ENCODE measurements at regions not wholly inside any gene's neighbourhood (a gene's known extent, or its start where the extent isn't known, plus 50 kb on each side); places are given as distances from the start of the nearest gene placed in this dataset.
A peak's percentile ranks its signal among the peaks of the same experiment; 100 is the strongest.
"Not testable (repeated sequence)": the region's sequence is repeated elsewhere in the genome, so short reads cannot be mapped to it uniquely, and the experiment has no call there.

DNA sequence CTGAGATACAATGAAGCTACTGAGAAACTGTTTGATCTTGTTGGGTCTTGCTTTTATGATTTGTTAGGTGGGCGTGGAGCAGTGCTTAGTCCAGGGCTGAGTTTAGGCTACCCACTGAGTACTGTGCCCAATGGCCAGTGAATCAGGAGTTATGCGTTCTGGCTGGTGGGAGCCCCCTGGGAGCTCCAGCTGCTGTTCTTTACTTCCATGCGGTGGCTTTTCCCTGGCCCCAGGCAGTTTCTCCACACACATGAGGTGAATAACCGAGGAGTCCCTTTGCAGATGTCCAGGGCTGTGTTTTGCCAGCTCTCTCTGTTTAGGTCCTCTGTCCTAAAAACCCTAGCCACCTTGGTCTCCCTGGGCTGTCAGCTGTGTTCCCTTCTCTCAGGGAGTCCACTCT is 106.5 kb downstream of the KLF13 start:
- no peak for DNase-seq

DNA sequence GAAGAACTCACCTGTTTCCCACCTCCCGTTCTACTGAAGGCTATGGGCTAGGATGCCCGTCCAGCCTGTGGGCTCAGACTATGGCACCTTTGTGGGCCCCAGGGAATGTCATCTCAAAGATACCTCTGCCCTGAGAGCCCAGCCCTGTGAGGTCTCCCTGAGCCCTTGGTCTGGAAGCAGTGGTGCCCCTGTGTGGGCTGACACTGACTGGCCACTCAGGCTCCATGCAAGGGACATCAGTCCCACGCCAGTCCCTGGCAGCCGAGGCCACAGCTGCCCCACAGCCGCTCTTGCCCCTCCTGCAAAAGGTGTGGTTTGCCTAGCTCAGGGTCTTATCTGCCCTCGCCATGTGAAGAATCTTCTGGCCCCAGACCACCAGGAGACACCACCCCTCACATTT is 106.9 kb downstream of the KLF13 start:
- DNase-seq: no peak

DNA sequence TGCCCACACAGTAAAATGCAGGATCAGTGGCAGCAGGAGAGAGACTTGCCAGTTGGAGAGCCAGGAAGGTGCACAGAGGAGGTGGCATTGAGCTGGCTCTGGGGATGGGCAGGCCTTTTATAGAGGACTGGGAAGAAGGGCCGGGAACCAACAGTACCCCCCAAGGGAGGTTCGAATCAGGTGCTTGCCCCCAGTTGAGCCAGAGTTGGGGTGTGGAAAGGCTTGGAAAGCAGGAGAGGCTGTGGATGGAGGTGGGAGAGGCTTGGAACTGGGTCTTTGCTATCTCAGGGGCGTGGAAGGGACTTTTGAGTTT is 107.6 kb downstream of the KLF13 start:
- DNase-seq: no peak

GRCh38 chr15:31434588-31435260 is 108.1 kb downstream of the KLF13 start:
- peak; percentile 84 for DNase-seq

DNA sequence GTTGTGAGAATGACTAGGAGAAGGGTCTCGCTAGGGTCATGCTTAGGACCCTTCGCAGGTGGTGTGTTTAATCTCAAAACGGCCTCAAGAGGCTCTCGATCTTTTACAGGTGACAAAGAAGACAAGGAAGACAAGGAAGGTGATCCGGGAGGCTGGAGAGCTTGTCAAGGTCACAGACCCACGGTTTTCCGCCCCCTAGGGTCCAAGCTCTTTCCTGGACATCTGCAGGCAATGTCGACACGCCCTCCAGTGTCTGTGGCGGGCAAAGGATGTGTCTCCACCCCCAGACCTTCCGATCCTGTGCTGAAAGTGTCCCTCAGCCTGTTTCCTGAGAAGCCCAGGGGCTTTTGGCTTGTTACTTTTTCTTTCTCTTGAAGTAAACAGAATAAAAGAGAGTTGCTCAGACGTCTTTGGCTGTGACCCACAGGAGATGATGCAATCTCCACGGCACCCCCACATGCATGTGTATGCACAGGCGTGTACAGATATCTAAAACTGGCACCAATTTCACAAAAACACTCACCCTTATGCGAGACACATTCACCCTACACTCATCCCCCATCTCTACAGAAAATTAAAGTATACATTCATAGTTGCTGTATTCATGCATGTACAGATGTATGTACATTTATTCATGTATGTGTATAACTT is 108.8 kb downstream of the KLF13 start:
- peak; percentile 80 for DNase-seq

DNA sequence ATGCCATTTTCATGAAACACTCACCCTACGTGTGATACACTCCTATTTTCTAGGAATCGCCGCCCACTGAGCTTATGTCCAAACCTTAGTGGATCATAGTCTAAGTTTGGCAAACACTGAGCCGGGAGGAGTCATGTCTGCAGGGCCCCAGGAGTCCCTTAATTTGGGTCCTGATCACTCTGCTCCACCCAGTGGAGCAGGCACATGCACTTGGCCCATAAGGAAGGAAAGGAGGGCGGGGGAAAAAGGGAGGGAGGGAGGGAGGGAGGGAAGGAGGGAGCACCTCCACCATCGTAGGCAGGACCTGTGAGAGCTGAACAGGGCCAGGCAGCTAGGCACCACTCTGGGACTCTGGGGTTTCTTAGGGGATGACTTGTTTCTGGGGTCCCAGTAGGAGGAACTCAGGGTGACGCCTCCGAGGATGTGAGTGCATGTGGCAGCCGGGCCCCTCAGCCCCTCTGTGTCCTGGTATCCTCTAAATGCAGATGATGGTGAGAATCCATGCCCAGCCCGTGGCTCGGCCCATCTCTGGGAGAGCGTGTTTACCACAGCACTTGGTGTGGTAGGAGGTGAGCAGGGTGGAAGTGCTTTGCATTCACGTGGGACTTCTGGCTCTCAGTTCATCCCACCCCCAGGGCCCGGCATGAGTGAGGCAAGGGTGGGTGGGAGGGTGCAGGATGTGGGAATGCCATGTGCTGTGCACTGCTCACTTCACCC is 109.4 kb downstream of the KLF13 start:
- DNase-seq: no peak

DNA sequence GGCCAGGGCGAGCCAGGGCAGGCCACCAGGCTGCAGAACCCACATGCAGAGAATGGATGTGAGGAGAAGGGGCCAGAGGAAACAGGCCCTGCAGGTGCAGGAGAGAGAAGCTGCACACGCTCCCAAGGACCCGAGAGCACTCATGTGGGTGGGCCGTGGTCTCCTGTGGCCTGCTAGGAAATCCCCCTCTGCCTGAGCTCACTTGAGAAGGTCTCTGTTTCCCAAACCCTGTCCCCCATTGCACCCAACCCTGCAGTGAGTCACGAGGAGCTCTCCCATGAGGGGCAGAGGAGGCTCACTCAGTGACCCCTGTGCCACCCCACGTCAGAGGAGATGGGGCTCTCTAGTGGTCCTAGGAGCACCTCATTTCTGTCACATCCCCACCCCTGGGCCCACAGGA is 111.1 kb downstream of the KLF13 start:
- no peak for DNase-seq

GRCh38 chr15:31438601-31439265 is 112.1 kb downstream of the KLF13 start:
- DNase-seq: no peak

GRCh38 chr15:31439328-31439727 is 112.7 kb downstream of the KLF13 start:
- DNase-seq: peak; percentile 26

DNA sequence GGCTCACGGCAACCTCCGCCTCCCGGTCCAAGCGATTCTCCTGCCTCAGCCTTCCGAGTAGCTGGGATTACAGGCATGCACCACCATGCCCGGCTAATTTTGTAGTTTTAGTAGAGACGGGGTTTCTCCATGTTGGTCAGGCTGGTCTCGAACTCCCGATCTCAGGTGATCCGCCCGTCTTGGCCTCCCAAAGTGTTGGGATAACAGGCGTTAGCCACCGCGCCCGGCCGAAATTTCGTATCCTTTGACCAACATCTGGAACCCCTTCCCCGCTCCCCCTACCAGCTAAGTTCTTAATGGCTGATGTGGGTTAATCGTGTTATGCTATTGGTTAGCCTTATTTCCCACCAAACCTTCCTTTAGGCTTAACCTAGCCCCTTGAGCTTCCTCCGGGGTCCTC is 113.6 kb downstream of the KLF13 start:
- not testable (repeated sequence) for DNase-seq

DNA sequence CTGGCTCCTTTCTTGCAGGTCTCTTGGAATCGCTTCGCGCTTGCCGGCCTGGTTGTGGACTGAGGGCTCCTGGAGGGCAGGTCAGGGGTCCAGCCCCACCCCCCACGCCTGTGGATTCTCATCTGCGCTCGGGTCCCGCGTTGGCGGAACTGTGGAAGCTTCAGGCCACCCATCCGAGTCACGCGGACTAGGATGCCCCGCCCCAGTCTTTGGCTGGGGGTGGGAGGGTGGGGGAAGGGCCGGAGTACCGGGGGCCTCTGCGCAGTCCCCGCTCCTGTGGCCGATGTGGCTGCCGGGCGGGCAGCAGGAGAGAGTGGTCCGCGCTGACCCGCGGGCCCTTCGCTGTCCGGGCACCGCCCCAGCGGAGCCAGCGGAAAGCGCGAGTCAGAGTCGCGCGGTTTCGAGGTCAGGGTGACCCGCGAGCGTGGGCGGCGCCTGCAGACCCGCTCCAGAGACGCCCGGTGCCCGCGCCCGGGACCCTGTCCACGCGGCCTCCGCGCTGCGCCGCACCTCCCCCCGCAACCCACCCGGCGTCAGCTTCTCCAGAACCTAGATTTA is 114.2 kb downstream of the KLF13 start:
- peak; percentile 45 for DNase-seq

- DNase-seq: no peak
Measured at GRCh38 chr15:31442226-31442625, 115.6 kb downstream of the KLF13 start.

DNA sequence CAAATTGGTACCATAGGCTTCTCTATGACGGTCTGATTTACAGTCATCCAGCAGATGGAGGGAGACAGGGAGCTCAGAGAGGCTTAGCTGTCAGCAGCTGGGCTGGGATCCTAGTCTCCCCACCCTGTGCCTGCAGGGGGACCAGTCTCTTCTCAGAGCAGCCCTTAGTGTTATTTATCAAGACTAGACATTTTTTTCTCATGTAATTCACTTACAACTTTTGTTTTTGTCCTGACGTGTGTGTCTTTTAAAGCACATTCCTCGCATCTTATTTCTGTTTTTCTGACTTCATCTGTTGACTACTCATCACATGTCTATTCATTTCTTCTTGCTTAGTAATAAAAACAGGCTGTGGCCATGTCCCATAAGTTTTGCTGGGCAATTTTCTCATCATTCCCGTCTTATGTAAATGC is 116.1 kb downstream of the KLF13 start:
- DNase-seq: peak; percentile 91

GRCh38 chr15:31444844-31445243 is 118.2 kb downstream of the KLF13 start:
- no peak for DNase-seq

- no peak for DNase-seq
Measured at GRCh38 chr15:31446546-31446945, 119.9 kb downstream of the KLF13 start.

DNA sequence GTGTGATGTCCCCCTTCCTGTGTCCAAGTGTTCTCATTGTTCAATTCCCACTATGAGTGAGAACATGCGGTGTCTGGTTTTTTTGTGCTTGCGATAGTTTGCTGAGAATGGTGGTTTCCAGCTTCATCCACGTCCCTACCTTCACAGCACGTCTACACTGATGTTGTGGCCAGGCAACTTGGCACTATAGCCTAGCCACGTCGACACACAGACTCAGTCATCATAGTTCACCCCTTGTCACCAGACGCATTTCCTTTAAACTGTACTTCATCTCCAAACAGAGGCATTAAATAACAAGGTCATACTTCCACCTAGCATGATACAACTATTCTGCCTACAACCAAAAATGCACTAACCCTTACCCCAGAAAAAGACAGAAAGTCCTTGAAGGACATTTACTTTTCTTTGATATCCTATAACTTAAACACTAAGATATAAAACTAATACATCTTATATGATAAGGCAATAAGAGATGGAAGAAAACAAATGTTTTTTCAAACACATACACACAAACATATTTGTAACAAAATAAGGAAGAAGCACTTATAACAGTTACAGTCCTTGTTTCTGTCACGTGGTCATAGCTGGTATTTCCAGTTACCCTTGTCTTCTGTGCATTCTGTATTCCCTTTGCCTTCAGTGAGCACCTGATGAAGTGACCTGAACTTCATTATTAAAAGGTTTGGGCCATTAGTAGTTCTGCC is 121.4 kb downstream of the KLF13 start:
- DNase-seq: no peak

DNA sequence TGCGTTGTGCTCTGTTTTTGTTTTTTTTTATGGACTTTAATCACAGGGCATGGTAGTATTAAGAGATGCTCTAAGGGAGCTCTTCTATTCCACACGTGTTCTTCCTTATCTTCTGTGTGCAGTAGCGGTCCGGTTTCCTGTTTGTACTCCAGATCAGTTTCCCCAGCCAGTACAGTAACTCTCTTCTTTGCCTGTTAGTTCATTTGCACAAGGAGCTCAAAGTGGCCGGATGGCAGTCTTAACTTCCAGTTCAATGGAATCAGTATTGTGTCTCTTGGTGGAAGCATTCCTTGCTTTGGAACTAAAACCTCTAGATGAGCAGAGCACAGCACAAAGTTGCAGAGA is 122.0 kb downstream of the KLF13 start:
- DNase-seq: no peak

- no peak for DNase-seq
Measured at GRCh38 chr15:31452595-31453557, 126.2 kb downstream of the KLF13 start.

GRCh38 chr15:31453558-31454318 is 127.1 kb downstream of the KLF13 start:
- no peak for DNase-seq

GRCh38 chr15:31455499-31455898 is 128.9 kb downstream of the KLF13 start:
- no peak for DNase-seq
